Stimulated activated CD4-positive, alpha-beta T cell treated with anti-CD3 and anti-CD28 coated beads, Interleukin-4, amount 100 ng/mL, for 1 hour (primary cell): ENCODE measurements at regions not wholly inside any gene's neighbourhood (a gene's known extent, or its start where the extent isn't known, plus 50 kb on each side); places are given as distances from the start of the nearest gene placed in this dataset.

Source experiments
- DNase-seq: peaks from one replicate; pipeline ENCODE4 v3.0.0-alpha.2; 2020

DNA sequence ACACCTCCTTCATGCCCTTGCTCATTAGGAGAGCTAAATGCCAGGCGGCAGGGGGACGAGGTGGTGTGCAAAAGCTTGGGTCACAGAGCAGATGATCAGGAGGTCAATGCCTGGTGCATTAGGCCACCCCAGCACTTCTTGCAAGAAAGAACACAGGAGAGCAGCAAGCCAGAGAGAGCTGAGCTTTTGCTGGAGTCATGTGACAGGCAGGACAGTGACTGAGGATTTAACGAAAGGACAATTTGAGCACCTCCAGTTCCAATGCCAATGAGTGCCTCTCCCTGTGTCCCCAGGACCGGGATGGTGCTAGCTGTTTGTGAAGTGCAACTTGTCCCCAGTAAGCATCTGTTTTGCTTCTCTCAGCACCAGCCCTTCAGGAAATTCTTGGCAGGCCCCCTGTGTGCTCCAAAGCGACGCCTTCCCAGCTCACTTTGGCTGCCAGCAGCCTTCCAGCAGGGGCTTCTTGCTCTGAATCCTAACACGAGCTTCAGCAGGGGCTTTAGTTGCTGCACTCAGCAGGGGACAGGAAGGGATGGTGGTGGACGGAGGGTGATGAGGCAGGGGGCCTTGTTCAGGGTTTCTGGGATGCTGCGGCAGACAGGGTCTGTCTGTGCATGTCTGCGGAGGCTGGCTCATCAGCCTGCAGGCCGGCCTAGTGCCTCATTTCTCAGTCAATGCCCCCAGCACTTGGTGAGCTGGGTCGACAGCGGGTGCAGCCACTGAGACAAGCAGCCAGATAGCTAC lies 368.1 kb downstream of the RPS24 start:
- no peak for DNase-seq

DNA sequence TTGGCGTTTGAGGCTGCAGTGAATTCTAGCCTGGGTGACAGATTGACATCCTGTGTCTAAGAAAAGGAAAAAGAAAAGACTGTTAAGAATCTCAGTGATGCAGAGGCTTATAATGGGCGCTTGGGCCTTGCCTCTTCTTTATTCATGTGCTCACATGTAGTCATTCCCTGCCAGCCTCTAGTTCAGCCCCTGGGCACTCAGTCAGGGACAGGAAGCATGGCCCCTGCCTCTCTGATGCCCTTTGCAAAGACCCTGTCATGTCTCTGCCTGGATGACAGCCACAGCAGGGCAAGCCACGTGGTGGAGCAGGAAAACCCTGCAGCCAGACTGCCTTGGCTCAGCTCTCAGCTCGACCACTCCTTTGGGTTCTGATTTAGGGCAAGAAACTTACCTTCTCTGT lies 368.9 kb downstream of the RPS24 start:
- DNase-seq: no peak

DNA sequence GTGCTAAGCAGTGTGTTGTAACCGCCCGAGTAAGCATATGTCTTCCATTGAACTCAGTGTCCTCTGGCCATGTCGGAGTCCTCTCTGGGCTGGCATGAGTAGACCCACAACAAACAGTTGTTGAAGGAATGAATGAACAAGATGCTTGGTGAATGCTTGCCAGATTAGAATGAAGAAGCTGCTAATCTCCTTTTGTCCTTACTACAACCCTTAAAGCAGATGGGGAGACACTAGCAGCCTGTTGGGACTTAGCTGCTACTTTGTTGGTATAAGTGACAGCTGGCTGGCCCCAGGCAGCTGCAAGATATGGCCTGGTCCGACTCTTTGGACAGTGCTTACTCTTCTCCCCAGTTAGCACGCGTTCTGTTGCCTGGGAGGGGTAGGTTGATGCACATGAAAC lies 370.1 kb downstream of the RPS24 start:
- DNase-seq: no peak

GRCh38 chr10:78404296-78404695 lies 370.6 kb downstream of the RPS24 start:
- no peak for DNase-seq

- DNase-seq: no peak
Observed at GRCh38 chr10:78405231-78405630, 371.6 kb downstream of the RPS24 start.

DNA sequence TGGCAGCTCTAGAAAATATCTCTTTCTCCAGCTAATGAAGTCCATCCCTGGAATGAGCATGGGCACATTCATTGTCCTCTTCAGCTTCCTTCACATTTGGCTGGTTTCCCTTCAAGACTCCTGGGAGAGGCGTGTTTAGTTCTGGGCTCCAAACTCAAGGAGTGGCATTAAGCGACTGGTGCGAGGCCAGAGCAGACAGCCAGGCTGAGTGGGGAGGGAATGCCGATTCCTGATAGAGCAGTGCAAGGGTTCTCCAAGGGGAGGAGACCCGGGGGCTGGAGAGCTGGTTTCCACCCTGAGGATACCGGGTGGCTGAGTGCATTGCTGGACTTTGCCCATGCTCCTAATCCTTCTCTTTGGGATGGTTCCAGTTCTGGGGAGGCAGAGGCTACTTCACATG lies 372.1 kb downstream of the RPS24 start:
- DNase-seq: no peak

DNA sequence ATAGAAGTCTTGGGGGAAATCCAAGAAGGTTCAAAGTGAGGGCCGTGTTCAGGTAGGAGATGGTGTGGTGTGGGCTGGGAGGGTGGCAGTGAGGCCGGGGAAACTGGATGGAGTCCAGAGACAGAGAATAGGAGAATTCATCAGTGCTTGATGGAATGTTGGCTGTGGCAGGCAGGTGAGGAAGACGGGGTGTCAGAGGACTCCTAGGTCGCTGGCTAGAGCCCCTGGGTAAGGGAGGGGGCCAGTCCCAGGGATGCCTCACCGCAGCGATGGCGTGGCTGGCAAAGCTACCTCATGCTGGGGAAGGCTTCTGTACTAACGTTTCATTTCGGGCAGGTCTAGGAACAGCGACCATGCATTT lies 373.0 kb downstream of the RPS24 start:
- DNase-seq: no peak

GRCh38 chr10:78407009-78407711 lies 373.5 kb downstream of the RPS24 start:
- peak; percentile 75 for DNase-seq

- no peak for DNase-seq
Observed at GRCh38 chr10:78407966-78408365, 374.3 kb downstream of the RPS24 start.

GRCh38 chr10:78408671-78409472 lies 375.2 kb downstream of the RPS24 start:
- DNase-seq: no peak

- no peak for DNase-seq
Observed at GRCh38 chr10:78410046-78410965, 376.6 kb downstream of the RPS24 start.

DNA sequence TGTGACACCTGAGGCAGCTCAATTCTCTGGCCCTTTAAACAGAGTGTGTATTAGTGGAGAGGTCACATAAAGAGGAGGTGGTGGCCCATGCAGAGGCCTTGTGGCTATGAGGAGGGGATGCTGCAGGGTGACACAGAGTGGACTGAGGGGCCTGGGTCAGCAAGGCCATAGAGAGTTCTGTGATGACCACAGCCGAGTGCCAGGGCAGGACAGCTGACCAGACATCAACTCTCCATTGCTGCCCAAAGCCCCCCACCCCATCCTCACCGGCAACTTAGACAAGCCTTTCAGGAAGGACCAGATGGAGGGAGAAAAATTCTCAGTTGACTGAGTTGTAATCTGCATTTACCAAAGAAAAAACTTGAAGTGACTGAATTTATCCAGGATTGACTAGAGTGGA lies 378.1 kb downstream of the RPS24 start:
- DNase-seq: no peak

DNA sequence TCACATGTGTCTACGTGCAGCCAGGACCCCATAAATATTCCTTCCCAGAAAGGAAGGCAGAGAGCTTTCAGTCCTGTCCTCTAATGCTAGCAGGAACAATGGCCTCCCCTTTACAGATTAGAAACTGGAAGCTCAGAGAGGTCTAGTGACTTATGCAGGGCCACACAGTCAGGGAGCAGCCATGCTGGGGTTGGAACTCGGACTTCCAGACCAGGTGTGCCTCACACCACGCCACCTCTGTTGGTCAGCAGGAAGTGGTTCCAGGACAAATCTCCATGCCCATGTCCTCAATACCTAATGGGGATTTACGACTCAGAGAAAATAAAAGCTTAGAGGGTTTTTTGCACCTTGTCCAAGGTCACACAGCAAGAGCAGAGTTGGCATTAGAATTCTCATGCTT lies 378.9 kb downstream of the RPS24 start:
- DNase-seq: no peak

- DNase-seq: no peak
Observed at GRCh38 chr10:78413076-78414055, 379.7 kb downstream of the RPS24 start.

GRCh38 chr10:78414380-78414779 lies 380.7 kb downstream of the RPS24 start:
- DNase-seq: no peak

DNA sequence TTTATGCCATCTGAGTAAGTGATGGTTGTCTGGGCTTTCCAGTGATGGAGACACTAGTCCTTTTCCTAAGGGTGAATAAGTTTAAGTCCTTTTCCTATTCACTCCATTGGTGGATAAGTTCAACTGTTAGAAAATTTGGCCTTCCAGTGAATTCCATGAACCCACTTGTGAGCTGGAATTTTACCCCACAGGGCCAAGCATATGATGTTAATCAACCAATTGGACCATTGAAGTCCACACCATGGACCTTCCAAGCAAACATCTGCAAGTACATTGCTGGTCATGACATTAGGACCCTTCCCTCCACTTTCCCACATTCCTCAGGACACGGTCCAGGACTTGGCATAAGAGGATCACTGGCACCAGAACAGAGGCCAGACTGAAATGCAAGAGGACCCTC lies 381.4 kb downstream of the RPS24 start:
- no peak for DNase-seq

- DNase-seq: no peak
Observed at GRCh38 chr10:78416031-78417011, 382.7 kb downstream of the RPS24 start.

- no peak for DNase-seq
Observed at GRCh38 chr10:78417425-78418370, 384.0 kb downstream of the RPS24 start.
